Suprapubic skin (tissue), 4 donors: ENCODE measurements at regions not wholly inside any gene's neighbourhood (a gene's known extent, or its start where the extent isn't known, plus 50 kb on each side); places are given as distances from the start of the nearest gene placed in this dataset.

Experiments
- DNase-seq, 2 donors: peaks; one replicate each; pipeline ENCODE4 v3.0.0-alpha.2; 2019; ENCODE audit warnings: low spot score in 2 of 2
- H3K27ac ChIP-seq: fragments of 200-600 bp; sonication (generic); one replicate; pipeline ENCODE4 v1.5.1; 2019
- H3K27me3 ChIP-seq: fragments of 200-600 bp; sonication (generic); one replicate; pipeline ENCODE4 v1.5.1; 2019
- H3K36me3 ChIP-seq: fragments of 200-600 bp; sonication (generic); one replicate; pipeline ENCODE4 v1.5.1; 2019
- H3K4me1 ChIP-seq: fragments of 200-600 bp; sonication (generic); one replicate; pipeline ENCODE4 v1.5.1; 2019
- H3K4me3 ChIP-seq: fragments of 200-600 bp; sonication (generic); one replicate; pipeline ENCODE4 v1.5.1; 2019; ENCODE audit warnings: mild to moderate bottlenecking
- H3K9me3 ChIP-seq: fragments of 200-600 bp; sonication (generic); one replicate; pipeline ENCODE4 v1.5.1; 2019
- CTCF ChIP-seq, 2 donors: fragments of 200-600 bp in 1 of 2; fragments of 450-650 bp in 1 of 2; sonication (generic) in 1 of 2; IDR thresholded peaks; one replicate each; pipeline ENCODE4 v1.5.1; 2016 to 2019; ENCODE audit warnings: antibody characterized with exemption in 2 of 2, mild to moderate bottlenecking in 1 of 2, moderate library complexity in 1 of 2
- EP300 ChIP-seq: sonication (generic); formaldehyde crosslinking; IDR thresholded peaks from one replicate; pipeline ENCODE4 v1.6.1; 2017; ENCODE audit warnings: antibody characterized with exemption
- POLR2A ChIP-seq, 2 donors: fragments of 450-650 bp; IDR thresholded peaks; one replicate each; pipeline ENCODE4 v1.6.1; 2017; ENCODE audit warnings: antibody characterized with exemption in 2 of 2, mild to moderate bottlenecking in 2 of 2, moderate library complexity in 2 of 2
- POLR2AphosphoS5 ChIP-seq, 3 donors: sonication (generic); formaldehyde crosslinking; IDR thresholded peaks; one replicate each; pipeline ENCODE4 v1.6.1; 2017; ENCODE audit warnings: antibody characterized with exemption in 3 of 3
- WGBS: methylation state at CpG from one replicate; pipeline ENCODE4 v1.1.5; 2018; 5-methylcytosine and 5-hydroxymethylcytosine counted together

DNA sequence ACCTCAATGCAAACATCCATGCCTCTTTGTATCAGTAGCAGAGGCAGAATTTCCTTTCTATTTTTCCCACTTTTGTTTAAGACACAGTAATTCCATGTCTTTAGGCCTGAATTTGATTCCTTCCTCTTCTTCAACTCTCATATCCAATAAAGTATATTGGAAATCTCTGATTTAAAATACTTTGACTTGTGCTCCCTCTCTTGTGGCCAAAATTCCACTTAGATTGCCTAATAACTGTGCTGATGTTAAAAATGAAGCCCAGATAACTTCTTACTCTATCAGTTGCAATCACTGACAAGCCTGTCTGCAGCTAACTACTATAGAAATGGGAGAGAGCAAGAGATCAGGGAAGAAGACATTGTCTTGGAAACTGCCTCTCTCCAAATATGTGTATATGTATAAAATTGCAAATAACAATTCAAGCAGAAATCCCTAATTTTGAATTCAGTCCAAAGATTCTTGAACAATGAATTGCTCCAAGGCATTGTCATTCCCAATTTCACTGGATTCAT is 163.5 kb upstream of the SPIN4 start:
- H3K9me3 ChIP-seq, result no peaks in the 10 kb centered on the region
- DNase-seq, result no peak

DNA sequence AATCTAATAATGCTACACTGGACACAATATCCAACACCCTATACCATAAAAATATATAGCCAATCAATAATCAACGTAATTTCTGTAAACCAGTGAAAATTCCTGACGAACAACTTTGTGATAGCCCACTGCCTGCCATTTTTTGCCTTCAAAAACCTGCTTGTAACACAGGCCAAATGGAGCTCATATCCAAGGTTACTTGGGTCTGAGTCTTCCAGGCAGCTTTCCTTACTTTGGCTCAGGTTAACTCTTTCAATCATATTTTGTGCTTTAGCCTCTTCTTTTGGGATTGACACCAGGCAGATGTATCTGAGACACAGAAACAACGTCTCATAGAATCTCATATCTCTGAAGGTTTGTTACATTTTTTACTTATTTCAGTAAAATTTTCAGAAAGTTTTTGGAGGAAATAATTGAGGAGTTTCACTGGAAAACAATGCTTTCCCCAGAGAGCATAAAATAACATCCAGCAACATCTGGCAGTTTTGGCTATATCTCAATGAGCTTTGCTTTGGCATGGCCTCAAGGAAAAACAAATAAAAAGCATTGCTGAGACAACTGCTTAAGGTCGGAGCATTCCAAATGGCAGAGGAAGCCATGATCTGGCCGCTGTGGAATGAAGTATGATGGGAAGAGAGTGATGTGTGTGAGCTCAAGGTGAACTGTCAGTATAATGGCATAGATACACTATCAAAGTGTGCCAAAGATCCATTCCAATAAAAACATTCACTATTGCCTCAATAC is 162.9 kb upstream of the SPIN4 start:
- Histone ChIP-seq H3K9me3 (no peaks in the 10 kb centered on the region), H3K27me3 (no peaks in the 10 kb centered on the region), H3K27ac (no peak overlapping the region), H3K36me3 (no peaks in the 10 kb centered on the region), H3K4me1 (peaks cover 11% of the 10 kb centered on the region), H3K4me3 (no peak overlapping the region)
- no peak for DNase-seq
- TF ChIP-seq CTCF (IDR thresholded peaks at IDR 0.05), result no peak
- TF ChIP-seq EP300, result no peak
- no peak for TF ChIP-seq POLR2AphosphoS5 (IDR thresholded peaks at IDR 0.05)
- TF ChIP-seq POLR2A (IDR thresholded peaks at IDR 0.05), result no peak
- whole genome bisulfite sequencing, result 37% methylated on average over 5 of the region's 5 CpGs

More for the DNA sequence above, 163.5 kb upstream of the SPIN4 start:
- TF ChIP-seq EP300 (no peak), POLR2A (IDR thresholded peaks at IDR 0.05) (no peak), CTCF (IDR thresholded peaks at IDR 0.05) (no peak), POLR2AphosphoS5 (IDR thresholded peaks at IDR 0.05) (no peak)
- no peak overlapping the region for H3K4me3 ChIP-seq
- H3K27ac ChIP-seq, result no peak overlapping the region
- H3K4me1 ChIP-seq, result peaks cover 11% of the 10 kb centered on the region
- H3K27me3 ChIP-seq, result no peaks in the 10 kb centered on the region
- no peaks in the 10 kb centered on the region for H3K36me3 ChIP-seq

- Histone ChIP-seq H3K4me3 (no peak overlapping the region), H3K4me1 (peaks cover 11% of the 10 kb centered on the region), H3K27me3 (no peaks in the 10 kb centered on the region), H3K9me3 (no peaks in the 10 kb centered on the region), H3K36me3 (no peaks in the 10 kb centered on the region), H3K27ac (no peak overlapping the region)
- TF ChIP-seq EP300, result no peak
- TF ChIP-seq POLR2AphosphoS5 (IDR thresholded peaks at IDR 0.05), result no peak
- no peak for TF ChIP-seq CTCF (IDR thresholded peaks at IDR 0.05)
- TF ChIP-seq POLR2A (IDR thresholded peaks at IDR 0.05), result no peak
- WGBS, result 74% methylated on average over 3 of the region's 3 CpGs
- DNase-seq, result no peak
Measured at GRCh38 chrX:63511361-63511760, 160.2 kb upstream of the SPIN4 start.

DNA sequence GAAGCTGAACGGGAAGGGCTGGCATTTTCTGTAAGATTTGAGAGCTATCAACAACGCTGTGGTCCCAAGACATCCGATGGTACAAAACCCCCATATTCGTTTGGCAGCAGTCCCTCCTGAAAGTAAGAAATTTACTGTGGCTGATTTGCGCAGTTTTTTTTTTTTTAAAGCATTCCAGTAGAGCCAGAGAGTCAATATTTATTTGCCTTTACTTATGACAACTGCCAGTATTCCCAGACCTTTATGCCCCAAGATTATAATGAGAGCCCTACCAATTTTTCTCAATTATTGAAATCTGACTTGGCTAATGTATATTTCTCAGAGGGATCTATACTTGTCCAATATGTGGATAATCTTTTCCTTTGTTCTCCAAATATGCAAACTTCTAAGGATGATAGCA is 157.5 kb upstream of the SPIN4 start:
- DNase-seq, result no peak

More for the DNA sequence above, 157.5 kb upstream of the SPIN4 start:
- H3K27ac ChIP-seq, result no peak overlapping the region
- no peaks in the 10 kb centered on the region for H3K4me1 ChIP-seq
- H3K4me3 ChIP-seq, result no peak overlapping the region
- H3K9me3 ChIP-seq, result no peaks in the 10 kb centered on the region
- TF ChIP-seq POLR2AphosphoS5 (IDR thresholded peaks at IDR 0.05) (no peak), CTCF (IDR thresholded peaks at IDR 0.05) (no peak)
- H3K36me3 ChIP-seq, result no peaks in the 10 kb centered on the region
- H3K27me3 ChIP-seq, result no peaks in the 10 kb centered on the region
- 83% methylated on average over 5 of the region's 5 CpGs for WGBS
